ENCODE measurements at regions not wholly inside any gene's neighbourhood (a gene's known extent, or its start where the extent isn't known, plus 50 kb on each side); places are given as distances from the start of the nearest gene placed in this dataset.

- no peak for DNase-seq
- Mint-ChIP-seq H3K4me1 (ENCODE audit: low read depth) (peaks cover 26% of the 10 kb centered on the region), H3K9me3 (peaks cover 12% of the 10 kb centered on the region), H3K36me3 (ENCODE audit: low read depth) (peaks cover 43% of the 10 kb centered on the region), H3K4me3 (no peak overlapping the region), H3K27ac (no peak overlapping the region), H3K27me3 (no peaks in the 10 kb centered on the region)
Measured at GRCh38 chr22:49600468-49600867, 227.2 kb downstream of the BRD1 start.

- H3K9me3 Mint-ChIP-seq = peaks cover 6% of the 10 kb centered on the region
- no peak overlapping the region for H3K27ac Mint-ChIP-seq
- H3K27me3 Mint-ChIP-seq = no peaks in the 10 kb centered on the region
- H3K36me3 Mint-ChIP-seq (ENCODE audit: low read depth) = peaks cover 38% of the 10 kb centered on the region
- peaks cover 26% of the 10 kb centered on the region for H3K4me1 Mint-ChIP-seq (ENCODE audit: low read depth)
- peak; percentile 20 for DNase-seq
- no peak overlapping the region for H3K4me3 Mint-ChIP-seq
Measured at GRCh38 chr22:49599691-49600455, 227.8 kb downstream of the BRD1 start.

GRCh38 chr22:49599039-49599438 is 228.6 kb downstream of the BRD1 start:
- H3K27me3 Mint-ChIP-seq = no peaks in the 10 kb centered on the region
- peaks cover 34% of the 10 kb centered on the region for H3K36me3 Mint-ChIP-seq (ENCODE audit: low read depth)
- DNase-seq = no peak
- H3K9me3 Mint-ChIP-seq = no peaks in the 10 kb centered on the region
- H3K4me1 Mint-ChIP-seq (ENCODE audit: low read depth) = peaks cover 27% of the 10 kb centered on the region
- no peak overlapping the region for H3K27ac Mint-ChIP-seq
- H3K4me3 Mint-ChIP-seq = no peak overlapping the region

GRCh38 chr22:49598338-49598737 is 229.3 kb downstream of the BRD1 start:
- H3K27ac Mint-ChIP-seq = no peak overlapping the region
- H3K27me3 Mint-ChIP-seq = no peaks in the 10 kb centered on the region
- H3K9me3 Mint-ChIP-seq = no peaks in the 10 kb centered on the region
- no peak overlapping the region for H3K4me3 Mint-ChIP-seq
- H3K4me1 Mint-ChIP-seq (ENCODE audit: low read depth) = peaks cover 24% of the 10 kb centered on the region
- peak; percentile 20 for DNase-seq
- peaks cover 34% of the 10 kb centered on the region for H3K36me3 Mint-ChIP-seq (ENCODE audit: low read depth)

- no peak overlapping the region for H3K27ac Mint-ChIP-seq
- H3K36me3 Mint-ChIP-seq (ENCODE audit: low read depth) = peaks cover 34% of the 10 kb centered on the region
- no peaks in the 10 kb centered on the region for H3K9me3 Mint-ChIP-seq
- H3K4me1 Mint-ChIP-seq (ENCODE audit: low read depth) = peaks cover 20% of the 10 kb centered on the region
- no peaks in the 10 kb centered on the region for H3K27me3 Mint-ChIP-seq
- no peak for DNase-seq
- H3K4me3 Mint-ChIP-seq = no peak overlapping the region
Measured at GRCh38 chr22:49597428-49598039, 230.1 kb downstream of the BRD1 start.

GRCh38 chr22:49595465-49596078 is 232.1 kb downstream of the BRD1 start:
- Mint-ChIP-seq H3K27me3 (no peaks in the 10 kb centered on the region), H3K9me3 (no peaks in the 10 kb centered on the region), H3K36me3 (ENCODE audit: low read depth) (peaks cover 26% of the 10 kb centered on the region), H3K4me1 (ENCODE audit: low read depth) (peaks cover 6% of the 10 kb centered on the region), H3K4me3 (no peak overlapping the region), H3K27ac (no peak overlapping the region)
- no peak for DNase-seq

- peaks cover 31% of the 10 kb centered on the region for H3K36me3 Mint-ChIP-seq (ENCODE audit: low read depth)
- peaks cover 2% of the 10 kb centered on the region for H3K4me1 Mint-ChIP-seq (ENCODE audit: low read depth)
- H3K4me3 Mint-ChIP-seq = no peak overlapping the region
- no peaks in the 10 kb centered on the region for H3K27me3 Mint-ChIP-seq
- no peak overlapping the region for H3K27ac Mint-ChIP-seq
- DNase-seq = no peak
- H3K9me3 Mint-ChIP-seq = no peaks in the 10 kb centered on the region
Measured at GRCh38 chr22:49594078-49594477, 233.6 kb downstream of the BRD1 start.

- H3K27me3 Mint-ChIP-seq = no peaks in the 10 kb centered on the region
- peaks cover 32% of the 10 kb centered on the region for H3K36me3 Mint-ChIP-seq (ENCODE audit: low read depth)
- no peak for DNase-seq
- no peaks in the 10 kb centered on the region for H3K9me3 Mint-ChIP-seq
- no peak overlapping the region for H3K4me3 Mint-ChIP-seq
- H3K4me1 Mint-ChIP-seq (ENCODE audit: low read depth) = peaks cover 4% of the 10 kb centered on the region
- H3K27ac Mint-ChIP-seq = no peak overlapping the region
Measured at GRCh38 chr22:49593509-49593908, 234.2 kb downstream of the BRD1 start.

- Mint-ChIP-seq H3K4me1 (ENCODE audit: low read depth) (peaks cover 4% of the 10 kb centered on the region), H3K27ac (no peak overlapping the region), H3K27me3 (no peaks in the 10 kb centered on the region), H3K4me3 (no peak overlapping the region), H3K36me3 (ENCODE audit: low read depth) (peaks cover 32% of the 10 kb centered on the region), H3K9me3 (no peaks in the 10 kb centered on the region)
- DNase-seq = peak; percentile 15
Measured at GRCh38 chr22:49592780-49593501, 234.7 kb downstream of the BRD1 start.

GRCh38 chr22:49590851-49591445 is 236.7 kb downstream of the BRD1 start:
- peaks cover 48% of the 10 kb centered on the region for H3K36me3 Mint-ChIP-seq (ENCODE audit: low read depth)
- no peak overlapping the region for H3K27ac Mint-ChIP-seq
- no peak overlapping the region for H3K4me3 Mint-ChIP-seq
- H3K27me3 Mint-ChIP-seq = no peaks in the 10 kb centered on the region
- no peak for DNase-seq
- no peaks in the 10 kb centered on the region for H3K9me3 Mint-ChIP-seq
- peaks cover 7% of the 10 kb centered on the region for H3K4me1 Mint-ChIP-seq (ENCODE audit: low read depth)

GRCh38 chr22:49590381-49590780 is 237.3 kb downstream of the BRD1 start:
- H3K4me3 Mint-ChIP-seq = no peak overlapping the region
- H3K27me3 Mint-ChIP-seq = no peaks in the 10 kb centered on the region
- no peaks in the 10 kb centered on the region for H3K9me3 Mint-ChIP-seq
- peaks cover 7% of the 10 kb centered on the region for H3K4me1 Mint-ChIP-seq (ENCODE audit: low read depth)
- no peak overlapping the region for H3K27ac Mint-ChIP-seq
- DNase-seq = peak; percentile 23
- peaks cover 51% of the 10 kb centered on the region for H3K36me3 Mint-ChIP-seq (ENCODE audit: low read depth)

GRCh38 chr22:49589811-49590210 is 237.9 kb downstream of the BRD1 start:
- Mint-ChIP-seq H3K27me3 (no peaks in the 10 kb centered on the region), H3K9me3 (no peaks in the 10 kb centered on the region), H3K27ac (no peak overlapping the region), H3K36me3 (ENCODE audit: low read depth) (peaks cover 54% of the 10 kb centered on the region), H3K4me1 (ENCODE audit: low read depth) (peaks cover 7% of the 10 kb centered on the region), H3K4me3 (no peak overlapping the region)
- peak; percentile 25 for DNase-seq

GRCh38 chr22:49589301-49589700 is 238.4 kb downstream of the BRD1 start:
- H3K36me3 Mint-ChIP-seq (ENCODE audit: low read depth) = peaks cover 57% of the 10 kb centered on the region
- DNase-seq = no peak
- H3K9me3 Mint-ChIP-seq = no peaks in the 10 kb centered on the region
- no peak overlapping the region for H3K4me3 Mint-ChIP-seq
- H3K27me3 Mint-ChIP-seq = no peaks in the 10 kb centered on the region
- peaks cover 7% of the 10 kb centered on the region for H3K4me1 Mint-ChIP-seq (ENCODE audit: low read depth)
- H3K27ac Mint-ChIP-seq = no peak overlapping the region

GRCh38 chr22:49588739-49589138 is 238.9 kb downstream of the BRD1 start:
- H3K9me3 Mint-ChIP-seq = no peaks in the 10 kb centered on the region
- DNase-seq = no peak
- H3K27me3 Mint-ChIP-seq = no peaks in the 10 kb centered on the region
- peaks cover 57% of the 10 kb centered on the region for H3K36me3 Mint-ChIP-seq (ENCODE audit: low read depth)
- H3K4me1 Mint-ChIP-seq (ENCODE audit: low read depth) = peaks cover 4% of the 10 kb centered on the region
- no peak overlapping the region for H3K27ac Mint-ChIP-seq
- H3K4me3 Mint-ChIP-seq = no peak overlapping the region

Data from activated T-cell treated with anti-CD3 and anti-CD28 coated beads, Interleukin-2, amount 50 U/mL, for 24 hours (primary cell).